OCI-LY1 (cell line): ENCODE measurements at regions not wholly inside any gene's neighbourhood (a gene's known extent, or its start where the extent isn't known, plus 50 kb on each side); places are given as distances from the start of the nearest gene placed in this dataset.

Experiments
- H2AFZ ChIP-seq: fragments of 200-600 bp; sonication (generic), shearing (Covaris generic); 2 replicates; pipeline ENCODE4 v1.6.0; 2014; ENCODE audit warnings: antibody characterized with exemption, mild to moderate bottlenecking, low read length
- H3F3A ChIP-seq: fragments of 200-600 bp; sonication (generic), shearing (Covaris generic); 2 replicates; pipeline ENCODE4 v1.6.0; 2014; ENCODE audit warnings: mild to moderate bottlenecking, antibody characterized with exemption, low read length, moderate library complexity; ENCODE audit not compliant: insufficient read depth
- H3K27ac ChIP-seq: fragments of 200-600 bp; sonication (generic); 2 replicates; pipeline ENCODE4 v1.5.1; 2014; ENCODE audit warnings: low read length, mixed run types, mild to moderate bottlenecking, low read depth; ENCODE audit not compliant: poor library complexity, severe bottlenecking
- H3K27me3 ChIP-seq: fragments of 200-600 bp; sonication (generic); 2 replicates; pipeline ENCODE4 v1.6.0; 2014; ENCODE audit warnings: antibody characterized with exemption, mild to moderate bottlenecking, low read length, moderate library complexity; ENCODE audit not compliant: insufficient read depth
- H3K36me3 ChIP-seq: fragments of 200-600 bp; sonication (generic); 2 replicates; pipeline ENCODE4 v1.6.1; 2014; ENCODE audit warnings: mild to moderate bottlenecking, antibody characterized with exemption, low read length, moderate library complexity, mixed read lengths; ENCODE audit not compliant: insufficient read depth
- H3K4me1 ChIP-seq: fragments of 200-600 bp; sonication (generic); 2 replicates; pipeline ENCODE4 v1.5.1; 2014; ENCODE audit warnings: mild to moderate bottlenecking, low read length, moderate library complexity; ENCODE audit not compliant: insufficient read depth, severe bottlenecking
- H3K4me2 ChIP-seq: fragments of 200-600 bp; sonication (generic), shearing (Covaris generic); 2 replicates; pipeline ENCODE4 v1.6.1; 2014; ENCODE audit warnings: low read length
- H3K4me3 ChIP-seq: fragments of 200-600 bp; sonication (generic); 2 replicates; pipeline ENCODE4 v1.5.1; 2014; ENCODE audit warnings: low read length, low read depth, mild to moderate bottlenecking, mixed read lengths; ENCODE audit not compliant: poor library complexity, severe bottlenecking
- H3K79me2 ChIP-seq: fragments of 200-600 bp; shearing (Covaris generic); 2 replicates; pipeline ENCODE4 v1.6.1; 2016; ENCODE audit warnings: mixed run types, low read length, mixed read lengths; ENCODE audit not compliant: insufficient read depth
- H3K9ac ChIP-seq: fragments of 200-600 bp; sonication (generic), shearing (Covaris generic); 2 replicates; pipeline ENCODE4 v1.6.1; 2014; ENCODE audit warnings: mild to moderate bottlenecking, low read length, mixed read lengths
- H3K9me2 ChIP-seq: fragments of 200-600 bp; sonication (generic), shearing (Covaris generic); 2 replicates; pipeline ENCODE4 v1.6.1; 2014; ENCODE audit warnings: low read depth, mild to moderate bottlenecking, low read length, mixed read lengths
- H3K9me3 ChIP-seq: fragments of 200-600 bp; shearing (Covaris generic); 2 replicates; pipeline ENCODE4 v1.6.1; 2014; ENCODE audit warnings: low read length, mixed read lengths
- H4K20me1 ChIP-seq: fragments of 200-600 bp; sonication (generic), shearing (Covaris generic); 2 replicates; pipeline ENCODE4 v1.6.0; 2016; ENCODE audit warnings: mild to moderate bottlenecking, low read length; ENCODE audit not compliant: insufficient read depth
- CTCF ChIP-seq: fragments of 200-600 bp; sonication (generic), shearing (Covaris generic); IDR thresholded peaks from 2 replicates; pipeline ENCODE4 v1.5.1; 2017; ENCODE audit warnings: mild to moderate bottlenecking, antibody characterized with exemption, low read length, moderate library complexity, mixed read lengths
- EZH2 ChIP-seq: fragments of 200-600 bp; sonication (generic), shearing (Covaris generic); IDR thresholded peaks from 2 replicates; pipeline ENCODE4 v1.8.0; 2017; ENCODE audit warnings: borderline replicate concordance, mixed run types, mild to moderate bottlenecking, antibody characterized with exemption, low read length, moderate library complexity, mixed read lengths

GRCh38 chr1:232873931-232874330 lies 68.7 kb downstream of the MAP10 start:
- Histone ChIP-seq H3K4me3 (no peak overlapping the region), H3K27me3 (no peaks in the 10 kb centered on the region), H3K79me2 (no peaks in the 10 kb centered on the region), H3K36me3 (no peaks in the 10 kb centered on the region), H3K9ac (no peak overlapping the region), H3K27ac (no peak overlapping the region), H3K4me2 (no peak overlapping the region), H3K9me2 (no peaks in the 10 kb centered on the region), H3F3A (no peaks in the 10 kb centered on the region), H4K20me1 (no peaks in the 10 kb centered on the region), H3K4me1 (no peaks in the 10 kb centered on the region), H2AFZ (no peak overlapping the region), H3K9me3 (no peaks in the 10 kb centered on the region)
- TF ChIP-seq CTCF (no peak), EZH2 (no peak)

- no peak overlapping the region for H3K27ac ChIP-seq
- no peaks in the 10 kb centered on the region for H3K9me3 ChIP-seq
- H3K4me3 ChIP-seq = no peak overlapping the region
- H3K4me1 ChIP-seq = no peaks in the 10 kb centered on the region
- H3F3A ChIP-seq = no peaks in the 10 kb centered on the region
- no peaks in the 10 kb centered on the region for H3K79me2 ChIP-seq
- no peak overlapping the region for H3K9ac ChIP-seq
- H2AFZ ChIP-seq = no peak overlapping the region
- no peaks in the 10 kb centered on the region for H3K27me3 ChIP-seq
- no peaks in the 10 kb centered on the region for H3K9me2 ChIP-seq
- no peak for TF ChIP-seq CTCF
- no peak for TF ChIP-seq EZH2
- no peaks in the 10 kb centered on the region for H3K36me3 ChIP-seq
- H4K20me1 ChIP-seq = no peaks in the 10 kb centered on the region
- no peak overlapping the region for H3K4me2 ChIP-seq
These were observed 70.3 kb downstream of the MAP10 start for GRCh38 chr1:232875536-232875935.

DNA sequence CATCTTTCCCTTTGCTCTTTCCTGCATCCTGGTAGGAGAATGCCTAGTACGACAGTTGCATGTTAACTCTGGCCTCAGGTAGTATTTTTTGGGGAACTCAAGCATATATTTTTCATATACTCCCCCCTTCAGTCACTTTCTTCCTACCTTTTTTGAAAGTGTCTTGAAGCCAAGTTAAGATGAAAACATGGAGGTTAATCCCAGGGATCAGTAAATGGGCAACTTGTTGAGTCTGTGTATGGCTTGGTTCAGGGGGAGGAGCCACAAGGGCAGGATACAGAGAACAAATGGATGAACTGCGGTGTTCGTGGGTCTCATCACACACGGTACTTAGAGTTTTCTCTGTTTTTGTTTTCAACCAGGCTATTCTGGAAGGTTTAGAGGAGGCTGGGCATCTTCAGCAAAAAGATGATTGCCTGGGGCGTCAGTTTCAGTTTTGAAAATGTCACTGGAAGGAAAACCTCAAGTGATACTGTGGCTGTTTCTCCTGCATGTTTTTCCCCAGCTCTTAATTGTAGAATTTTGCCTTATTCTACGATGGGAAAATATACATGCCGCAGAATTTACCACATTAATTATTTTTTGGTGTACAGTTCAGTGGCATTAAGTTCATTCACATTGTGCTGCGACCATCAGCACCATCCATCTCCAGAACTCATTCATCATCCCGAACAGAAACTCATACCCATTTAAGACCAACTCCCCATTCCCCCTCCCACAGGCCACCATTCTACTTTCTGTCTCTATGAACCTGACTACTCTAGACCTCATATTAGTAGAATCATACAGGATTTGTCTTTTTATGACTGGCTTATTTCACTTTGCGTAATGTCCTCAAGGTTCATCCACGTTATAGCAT lies 71.5 kb downstream of the MAP10 start:
- Histone ChIP-seq H3K27me3 (no peaks in the 10 kb centered on the region), H3K4me3 (no peak overlapping the region), H3K4me2 (no peak overlapping the region), H3F3A (no peaks in the 10 kb centered on the region), H3K9ac (no peak overlapping the region), H3K9me2 (no peaks in the 10 kb centered on the region), H3K36me3 (no peaks in the 10 kb centered on the region), H4K20me1 (no peaks in the 10 kb centered on the region), H3K27ac (no peak overlapping the region), H3K4me1 (no peaks in the 10 kb centered on the region), H2AFZ (no peak overlapping the region), H3K79me2 (no peaks in the 10 kb centered on the region), H3K9me3 (no peaks in the 10 kb centered on the region)
- TF ChIP-seq EZH2 (no peak), CTCF (no peak)
